PC-9 (cell line): ENCODE measurements at regions not wholly inside any gene's neighbourhood (a gene's known extent, or its start where the extent isn't known, plus 50 kb on each side); places are given as distances from the start of the nearest gene placed in this dataset.

Experiments
- BruUV-seq: library from RNA; stranded (reverse); fragments of 400-500 nt; replicated peaks from 2 replicates; lab custom pipeline; 2021; lab: Mats Ljungman, UMichigan
- CTCF ChIA-PET: fragments of 300-600 bp; sonication (Branson Sonifier 250); formaldehyde crosslinking; loops from one replicate; lab custom pipeline; 2022; ENCODE audit warnings: antibody characterized with exemption; lab: Charles Lee
- POLR2A ChIA-PET: fragments of 300-600 bp; sonication (Branson Sonifier 250); formaldehyde crosslinking; loops from one replicate; lab custom pipeline; 2022; ENCODE audit warnings: antibody characterized with exemption; ENCODE audit not compliant: unreplicated experiment; lab: Charles Lee
- DNase-seq, 2 experiments: peaks; one replicate each; pipeline versions ENCODE4 v3.0.0 to v3.0.0-alpha.2; 2015 to 2022; ENCODE audit warnings: mixed read lengths in 1 of 2
- H2AFZ ChIP-seq: fragments of 200-600 bp; sonication (generic); 2 replicates; pipeline ENCODE4 v1.8.1; 2017; ENCODE audit warnings: antibody characterized with exemption
- H3F3A ChIP-seq: fragments of 200-600 bp; sonication (generic); 2 replicates; pipeline ENCODE4 v1.8.1; 2017; ENCODE audit warnings: antibody characterized with exemption, mild to moderate bottlenecking, low read depth; ENCODE audit not compliant: insufficient read depth
- H3K27ac ChIP-seq: fragments of 200-600 bp; sonication (generic); 2 replicates; pipeline ENCODE4 v1.6.1; 2016; ENCODE audit warnings: mixed run types
- H3K27me3 ChIP-seq: fragments of 200-600 bp; sonication (generic); 2 replicates; pipeline ENCODE4 v1.6.1; 2016; ENCODE audit warnings: low read depth, mixed run types; ENCODE audit not compliant: insufficient read depth
- H3K36me3 ChIP-seq: fragments of 200-600 bp; sonication (generic); 2 replicates; pipeline ENCODE4 v1.6.1; 2016; ENCODE audit warnings: low read depth, mixed run types
- H3K4me1 ChIP-seq: fragments of 200-600 bp; sonication (generic); replicated peaks from 2 replicates; pipeline ENCODE4 v1.6.1; 2016; ENCODE audit warnings: mixed run types; ENCODE audit not compliant: insufficient read depth
- H3K4me2 ChIP-seq: fragments of 200-600 bp; sonication (generic); 2 replicates; pipeline ENCODE4 v1.6.1; 2017; ENCODE audit warnings: mixed run types
- H3K4me3 ChIP-seq: fragments of 200-600 bp; sonication (generic); 2 replicates; pipeline ENCODE4 v1.6.1; 2016; ENCODE audit warnings: mixed run types
- H3K79me2 ChIP-seq: fragments of 200-600 bp; sonication (generic); 2 replicates; pipeline ENCODE4 v1.6.1; 2017; ENCODE audit warnings: low read depth, mixed run types
- H3K9me2 ChIP-seq: fragments of 200-600 bp; sonication (generic); 2 replicates; pipeline ENCODE4 v1.8.1; 2017; ENCODE audit warnings: mild to moderate bottlenecking; ENCODE audit not compliant: insufficient read depth
- H3K9me3 ChIP-seq: fragments of 200-600 bp; sonication (generic); 2 replicates; pipeline ENCODE4 v1.8.1; 2016; ENCODE audit warnings: low read depth; ENCODE audit not compliant: insufficient read depth
- H4K20me1 ChIP-seq: fragments of 200-600 bp; sonication (generic); 2 replicates; pipeline ENCODE4 v1.8.1; 2017; ENCODE audit not compliant: insufficient read depth
- EZH2 ChIP-seq: fragments of 200-600 bp; sonication (generic); IDR thresholded peaks from 2 replicates; pipeline ENCODE4 v1.8.0; 2017; ENCODE audit warnings: antibody characterized with exemption, low read depth
- intact Hi-C: fragments of 100-400 bp; cut with micrococcal nuclease; formaldehyde crosslinking; loops from one replicate; pipeline ENCODE4 v1.10.0; 2022; ENCODE audit not compliant: unreplicated experiment
- TF ChIP-seq, protein P1 (sequence below): fragments of 200-600 bp; sonication (generic); conservative IDR thresholded peaks from 2 replicates; pipeline ENCODE4 v1.6.1; 2017; ENCODE audit warnings: mixed run types, antibody characterized with exemption, mild to moderate bottlenecking, moderate library complexity

DNA sequence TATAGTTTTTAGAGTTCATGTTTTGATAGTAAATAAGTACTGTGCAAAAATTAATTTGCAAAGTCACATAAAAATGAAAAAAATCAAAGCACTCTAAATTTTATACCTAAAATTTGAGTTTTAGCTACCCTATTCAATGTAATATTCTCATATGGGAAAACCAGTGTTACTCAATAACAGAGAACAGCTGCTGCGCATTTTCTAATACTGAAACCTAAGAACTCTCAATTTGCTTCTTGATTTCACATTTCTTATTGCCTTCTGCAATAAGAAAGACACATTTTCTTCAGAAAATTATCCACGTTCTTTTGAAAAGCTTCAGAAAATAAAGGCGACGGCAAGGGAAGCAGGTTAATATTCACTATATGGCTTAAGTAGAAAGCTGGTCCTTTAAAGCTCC, 199.1 kb upstream of the CCDC150 start:
- Histone ChIP-seq H3F3A (no peaks in the 10 kb centered on the region), H3K4me2 (no peak overlapping the region), H3K27me3 (no peaks in the 10 kb centered on the region), H2AFZ (no peak overlapping the region), H4K20me1 (no peaks in the 10 kb centered on the region), H3K27ac (no peak overlapping the region), H3K9me2 (no peaks in the 10 kb centered on the region), H3K4me1 (no peaks in the 10 kb centered on the region), H3K4me3 (no peak overlapping the region), H3K79me2 (no peaks in the 10 kb centered on the region), H3K9me3 (no peaks in the 10 kb centered on the region), H3K36me3 (no peaks in the 10 kb centered on the region)
- ChIA-PET POLR2A (no interaction called here), CTCF (no interaction called here)
- intact Hi-C loops, result no loop called here
- TF ChIP-seq, protein P1, sequence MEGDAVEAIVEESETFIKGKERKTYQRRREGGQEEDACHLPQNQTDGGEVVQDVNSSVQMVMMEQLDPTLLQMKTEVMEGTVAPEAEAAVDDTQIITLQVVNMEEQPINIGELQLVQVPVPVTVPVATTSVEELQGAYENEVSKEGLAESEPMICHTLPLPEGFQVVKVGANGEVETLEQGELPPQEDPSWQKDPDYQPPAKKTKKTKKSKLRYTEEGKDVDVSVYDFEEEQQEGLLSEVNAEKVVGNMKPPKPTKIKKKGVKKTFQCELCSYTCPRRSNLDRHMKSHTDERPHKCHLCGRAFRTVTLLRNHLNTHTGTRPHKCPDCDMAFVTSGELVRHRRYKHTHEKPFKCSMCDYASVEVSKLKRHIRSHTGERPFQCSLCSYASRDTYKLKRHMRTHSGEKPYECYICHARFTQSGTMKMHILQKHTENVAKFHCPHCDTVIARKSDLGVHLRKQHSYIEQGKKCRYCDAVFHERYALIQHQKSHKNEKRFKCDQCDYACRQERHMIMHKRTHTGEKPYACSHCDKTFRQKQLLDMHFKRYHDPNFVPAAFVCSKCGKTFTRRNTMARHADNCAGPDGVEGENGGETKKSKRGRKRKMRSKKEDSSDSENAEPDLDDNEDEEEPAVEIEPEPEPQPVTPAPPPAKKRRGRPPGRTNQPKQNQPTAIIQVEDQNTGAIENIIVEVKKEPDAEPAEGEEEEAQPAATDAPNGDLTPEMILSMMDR, result no peak
- TF ChIP-seq EZH2, result no peak
- no TSS peak for BruUV-seq
- DNase-seq, result no peak

- ChIA-PET POLR2A (no interaction called here), CTCF (no interaction called here)
- no peak overlapping the region for H3K4me3 ChIP-seq
- no peaks in the 10 kb centered on the region for H3K4me1 ChIP-seq
- no peaks in the 10 kb centered on the region for H3K36me3 ChIP-seq
- DNase-seq, result no peak
- intact Hi-C loops, result no loop called here
- H3K4me2 ChIP-seq, result no peak overlapping the region
- TF ChIP-seq, protein P1, result no peak
- no peak for TF ChIP-seq EZH2
- H2AFZ ChIP-seq, result no peak overlapping the region
- no peaks in the 10 kb centered on the region for H3K79me2 ChIP-seq
- no peaks in the 10 kb centered on the region for H3K9me3 ChIP-seq
- H4K20me1 ChIP-seq, result no peaks in the 10 kb centered on the region
- no TSS peak for BruUV-seq
- H3K27me3 ChIP-seq, result no peaks in the 10 kb centered on the region
- no peaks in the 10 kb centered on the region for H3K9me2 ChIP-seq
- H3K27ac ChIP-seq, result no peak overlapping the region
- no peaks in the 10 kb centered on the region for H3F3A ChIP-seq
Measured at GRCh38 chr2:196441527-196441926, 198.0 kb upstream of the CCDC150 start.

DNA sequence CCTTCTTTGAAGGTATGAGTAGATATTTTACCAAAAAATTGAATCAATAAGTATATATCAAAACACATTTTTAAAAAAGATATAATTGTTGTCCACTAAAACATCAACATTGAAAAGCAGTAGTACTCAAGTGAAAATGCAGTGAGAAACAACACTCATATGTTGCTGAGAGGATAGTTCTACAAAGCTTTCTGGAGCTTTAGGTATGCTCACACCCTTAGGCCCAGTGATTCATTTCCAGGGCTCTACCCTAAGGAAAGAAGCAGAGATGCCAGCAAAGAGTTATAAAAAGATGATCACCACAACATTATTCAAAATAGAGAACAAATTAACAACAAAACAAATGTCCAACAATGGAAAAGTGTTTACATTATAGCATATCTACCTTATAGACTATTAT, 197.3 kb upstream of the CCDC150 start:
- Histone ChIP-seq H3K4me3 (no peak overlapping the region), H2AFZ (no peak overlapping the region), H3K9me3 (no peaks in the 10 kb centered on the region), H3K9me2 (no peaks in the 10 kb centered on the region), H3K79me2 (no peaks in the 10 kb centered on the region), H3K36me3 (no peaks in the 10 kb centered on the region), H3K4me2 (no peak overlapping the region), H3K4me1 (no peaks in the 10 kb centered on the region), H3K27ac (no peak overlapping the region), H3F3A (no peaks in the 10 kb centered on the region), H3K27me3 (no peaks in the 10 kb centered on the region), H4K20me1 (no peaks in the 10 kb centered on the region)
- intact Hi-C loops, result no loop called here
- TF ChIP-seq, protein P1, result no peak
- TF ChIP-seq EZH2, result no peak
- ChIA-PET POLR2A (no interaction called here), CTCF (no interaction called here)
- no peak for DNase-seq
- BruUV-seq, result no TSS peak
